ENCODE measurements at regions not wholly inside any gene's neighbourhood (a gene's known extent, or its start where the extent isn't known, plus 50 kb on each side); places are given as distances from the start of the nearest gene placed in this dataset.

DNA sequence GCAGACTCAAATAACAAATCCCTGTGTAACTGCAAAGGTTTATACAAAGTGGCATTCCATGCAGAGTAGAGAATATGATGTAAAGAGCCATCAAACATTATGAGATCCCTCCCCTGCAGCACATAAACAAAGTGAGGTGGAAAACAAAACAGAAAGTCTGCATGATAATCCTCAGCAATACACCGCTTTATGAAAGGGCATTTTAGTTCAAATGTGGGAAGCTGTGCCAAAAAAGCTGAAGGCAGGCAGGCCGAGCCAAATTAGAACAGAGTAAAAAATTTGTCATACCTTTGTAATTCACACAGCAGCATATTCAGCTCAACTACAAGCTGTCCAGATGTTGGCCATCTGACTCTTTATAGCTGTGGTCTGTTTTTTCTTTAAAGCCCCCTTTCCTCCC is 113.5 kb downstream of the LHX9 start:
- peak; percentile 18 for DNase-seq (ENCODE audit: low read depth)
- no peak overlapping the region for H3K4me3 ChIP-seq (ENCODE audit: low read depth, low read length)

DNA sequence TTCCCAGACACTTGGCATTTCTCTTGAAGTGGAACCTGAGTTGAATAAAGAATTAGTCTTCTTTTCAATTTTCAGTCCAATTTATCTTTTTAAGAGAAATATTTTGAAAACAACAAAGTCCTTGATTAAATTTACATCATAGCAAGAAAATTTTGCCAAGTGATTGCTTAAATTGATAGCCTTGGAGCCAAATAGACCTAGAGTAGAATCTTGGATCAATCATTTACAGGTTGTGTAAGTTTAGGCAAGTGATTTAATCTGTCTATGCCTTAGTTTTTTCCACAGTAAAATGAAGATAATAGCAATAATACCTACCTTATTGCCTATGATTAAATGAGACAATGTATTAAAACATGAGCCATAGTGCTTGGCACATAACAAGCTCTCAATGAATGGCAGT is 113.9 kb downstream of the LHX9 start:
- DNase-seq (ENCODE audit: low read depth): no peak
- no peak overlapping the region for H3K4me3 ChIP-seq (ENCODE audit: low read depth, low read length)

DNA sequence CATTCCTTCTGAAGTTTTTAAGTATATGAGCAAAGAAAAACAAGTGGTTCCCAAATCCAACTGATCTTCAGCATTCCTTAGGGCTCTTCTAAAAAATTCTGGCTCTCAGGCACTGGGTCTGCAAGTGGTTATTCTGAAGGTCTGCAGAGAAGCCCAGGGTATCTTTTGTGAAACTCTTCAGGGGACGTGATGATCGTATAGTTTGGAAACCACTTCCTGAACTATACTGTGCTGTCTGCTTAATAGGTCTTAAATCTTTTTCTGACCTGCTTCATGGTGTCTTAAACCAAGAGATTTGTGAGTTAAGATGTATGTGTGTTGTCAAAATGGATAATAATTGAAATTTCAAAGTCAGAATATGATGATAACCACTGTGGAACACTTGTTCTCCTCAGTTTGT is 115.5 kb downstream of the LHX9 start:
- no peak overlapping the region for H3K4me3 ChIP-seq (ENCODE audit: low read depth, low read length)
- no peak for DNase-seq (ENCODE audit: low read depth)

DNA sequence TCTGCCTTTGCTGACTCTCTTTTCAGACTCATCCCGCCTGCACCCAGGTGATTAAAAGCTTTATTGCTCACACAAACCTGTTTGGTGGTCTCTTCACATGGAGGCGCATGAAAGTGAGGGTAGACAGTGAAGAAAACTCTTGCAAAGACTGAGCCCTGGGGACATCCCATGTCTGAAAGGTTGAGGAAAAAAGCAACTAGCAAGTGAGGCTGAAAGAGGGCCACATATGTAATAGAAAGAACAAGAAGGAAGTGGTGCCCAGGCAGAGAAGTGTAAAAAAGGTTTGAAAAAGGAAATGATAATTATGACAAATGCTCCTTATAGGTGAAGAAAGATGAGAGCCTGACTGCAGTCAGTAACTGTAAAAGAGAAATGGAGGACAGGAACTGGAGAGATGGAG is 115.9 kb upstream of the NEK7 start:
- no peak for DNase-seq (ENCODE audit: low read depth)

DNA sequence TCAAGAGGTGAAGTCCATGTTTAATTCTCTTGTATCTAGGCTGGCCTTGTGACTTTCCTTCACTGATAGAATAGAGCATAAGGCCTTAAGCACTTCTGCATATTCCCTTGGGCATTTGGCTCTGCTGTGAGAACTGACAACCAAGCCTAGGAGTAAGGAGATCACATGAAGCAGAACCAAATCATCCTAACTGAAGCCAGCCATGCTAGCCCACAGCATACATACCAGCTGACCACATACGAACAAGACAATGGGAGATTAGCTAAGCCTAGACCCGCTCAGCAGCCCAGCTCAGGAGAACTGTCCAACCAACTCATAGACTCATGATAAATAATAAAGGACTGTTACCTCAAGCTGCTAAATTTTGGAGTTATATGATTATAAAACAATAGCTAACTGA is 114.6 kb upstream of the NEK7 start:
- no peak for DNase-seq (ENCODE audit: low read depth)

More for the DNA sequence above, 115.9 kb upstream of the NEK7 start:
- no peak overlapping the region for H3K4me3 ChIP-seq (ENCODE audit: low read depth, low read length)

DNA sequence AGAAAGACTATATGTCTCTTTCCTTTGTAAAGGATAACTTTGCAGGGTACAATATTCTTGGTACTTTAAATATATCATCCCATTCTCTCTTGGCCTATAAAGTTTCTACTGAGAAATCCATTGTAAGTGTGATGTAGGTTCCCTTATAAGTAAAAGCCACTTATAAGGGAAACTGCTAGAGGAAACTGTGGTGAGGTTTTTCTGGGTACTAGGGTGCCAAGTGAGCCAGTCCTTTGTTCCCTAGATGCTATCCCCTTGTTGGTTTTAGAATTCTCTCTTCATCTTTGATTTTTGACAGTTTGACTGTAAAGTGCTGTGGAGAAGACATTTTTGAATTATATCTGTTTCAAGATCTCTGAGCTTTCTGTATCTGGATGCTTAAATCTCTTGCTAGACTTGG is 108.9 kb upstream of the NEK7 start:
- DNase-seq (ENCODE audit: low read depth): no peak
- H3K4me3 ChIP-seq (ENCODE audit: low read depth, low read length): no peak overlapping the region

More for the DNA sequence above, 114.6 kb upstream of the NEK7 start:
- H3K4me3 ChIP-seq (ENCODE audit: low read depth, low read length): no peak overlapping the region

DNA sequence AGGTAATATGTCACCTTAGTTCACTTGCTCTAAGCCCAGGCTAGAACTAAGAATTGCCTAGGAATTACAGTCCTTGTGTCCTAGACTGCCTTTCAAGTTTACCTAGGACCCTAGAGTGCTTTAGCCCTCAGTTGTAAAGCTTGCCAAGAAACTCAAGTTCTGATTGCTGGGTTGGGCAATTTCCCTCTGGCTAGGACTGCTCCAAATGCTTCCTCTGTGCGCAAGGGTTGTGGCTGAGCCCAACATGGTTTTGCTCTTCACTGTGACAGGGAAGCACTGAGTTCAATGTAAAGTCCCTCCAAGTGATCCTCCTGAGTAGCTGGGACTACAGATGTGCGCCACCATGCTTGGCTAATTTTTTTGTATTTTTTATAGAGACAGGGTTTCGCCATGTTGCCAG is 102.3 kb upstream of the NEK7 start:
- DNase-seq (ENCODE audit: low read depth): no peak

DNA sequence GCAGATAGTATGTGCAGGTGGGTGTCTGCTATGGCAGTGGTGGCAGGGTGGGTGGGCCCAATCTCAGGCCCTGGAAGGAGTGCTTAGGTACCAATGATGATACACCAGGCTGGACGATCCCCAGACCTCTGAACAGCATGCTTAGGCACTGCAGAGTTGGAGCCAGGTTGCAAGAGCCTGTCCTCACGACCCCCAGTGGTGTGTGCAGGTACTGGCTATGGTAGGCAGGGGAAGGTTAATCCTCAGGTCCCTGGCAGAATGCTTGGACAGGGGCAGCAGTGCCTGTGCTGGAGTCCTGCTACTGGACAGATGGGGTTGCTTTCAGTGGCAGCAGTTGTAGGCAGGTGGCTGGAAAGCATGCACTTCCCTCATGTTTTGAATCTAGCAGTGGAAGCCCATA is 100.5 kb upstream of the NEK7 start:
- no peak for DNase-seq (ENCODE audit: low read depth)
- no peak overlapping the region for H3K4me3 ChIP-seq (ENCODE audit: low read depth, low read length)

More for the DNA sequence above, 102.3 kb upstream of the NEK7 start:
- H3K4me3 ChIP-seq (ENCODE audit: low read depth, low read length): no peak overlapping the region

DNA sequence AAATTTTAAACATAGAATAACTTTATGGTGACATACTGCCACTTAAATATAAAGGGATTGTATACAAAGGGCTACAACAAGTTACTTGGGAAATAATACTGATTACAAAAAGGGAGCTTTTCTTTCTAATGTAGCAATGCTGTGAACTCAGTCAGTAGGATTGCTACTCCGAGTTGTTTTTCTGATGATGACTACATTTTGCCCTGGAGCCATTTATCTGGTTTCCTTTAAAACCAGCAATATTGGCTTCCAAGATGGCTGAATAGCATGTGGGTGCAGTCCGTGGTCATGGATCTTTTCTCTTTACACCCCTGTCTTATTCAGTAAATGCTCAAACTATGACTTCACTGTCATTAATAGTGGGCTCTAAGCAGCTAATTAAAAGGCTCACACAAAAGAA is 92.6 kb upstream of the NEK7 start:
- DNase-seq (ENCODE audit: low read depth): no peak
- no peak overlapping the region for H3K4me3 ChIP-seq (ENCODE audit: low read depth, low read length)

DNA sequence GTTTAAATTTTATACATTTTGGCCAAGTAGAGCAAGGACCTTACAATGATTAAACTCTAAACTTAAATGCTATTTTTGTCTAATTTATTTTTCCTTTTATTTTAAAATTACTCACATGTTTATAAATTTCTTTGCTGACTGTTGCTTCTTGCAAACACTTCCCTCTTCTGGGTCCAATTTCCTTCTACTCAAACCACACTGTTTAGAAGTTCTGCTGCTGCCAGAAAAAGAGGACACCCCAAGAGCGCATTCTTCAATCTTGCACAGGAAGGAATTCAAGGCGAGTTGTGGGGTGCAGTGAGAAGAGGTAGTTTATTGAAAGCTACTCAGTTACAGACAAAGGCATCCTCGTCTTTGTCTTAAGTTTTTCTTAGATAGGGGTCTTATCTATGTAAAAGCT is 88.5 kb upstream of the NEK7 start:
- H3K4me3 ChIP-seq (ENCODE audit: low read depth, low read length): no peak overlapping the region
- no peak for DNase-seq (ENCODE audit: low read depth)

DNA sequence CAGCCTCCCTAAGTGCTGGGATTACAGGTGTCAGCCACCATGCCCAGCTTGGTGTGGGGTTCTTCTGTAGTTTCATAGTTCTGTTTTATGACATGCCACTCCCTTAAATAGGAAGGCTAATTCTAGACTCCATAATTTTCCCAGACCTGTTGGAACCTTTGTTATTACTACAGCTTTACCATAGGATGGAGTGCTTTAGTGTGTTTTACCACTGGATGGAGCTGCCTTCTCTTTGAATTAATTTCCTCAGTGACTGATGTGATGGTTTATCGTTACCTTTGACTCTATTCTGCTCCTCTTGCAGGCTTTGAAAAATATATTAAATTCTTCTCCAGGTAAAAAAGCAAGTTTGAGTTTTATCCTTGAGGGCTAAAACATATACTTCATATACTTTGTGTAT is 84.6 kb upstream of the NEK7 start:
- no peak for DNase-seq (ENCODE audit: low read depth)
- H3K4me3 ChIP-seq (ENCODE audit: low read depth, low read length): no peak overlapping the region

DNA sequence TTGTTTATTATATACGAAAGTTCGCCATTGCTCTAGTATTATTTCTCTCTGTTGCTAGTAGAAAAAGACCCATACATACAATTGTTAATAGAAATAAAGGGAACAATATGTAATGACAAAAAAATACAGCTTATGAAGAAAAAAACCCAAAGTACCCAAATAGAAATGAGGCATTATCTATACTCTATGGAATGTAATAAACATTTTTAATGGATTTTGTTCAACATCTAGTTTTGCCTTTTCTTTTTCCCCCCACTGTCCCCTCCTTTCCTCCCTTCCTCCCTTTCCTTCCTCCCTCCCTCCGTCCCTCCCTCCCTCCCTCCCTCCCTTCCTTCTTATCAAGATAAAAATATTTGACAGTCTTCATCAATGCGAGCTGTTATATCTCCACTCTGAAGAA is 81.5 kb upstream of the NEK7 start:
- DNase-seq (ENCODE audit: low read depth): no peak
- H3K4me3 ChIP-seq (ENCODE audit: low read depth, low read length): no peak overlapping the region

DNA sequence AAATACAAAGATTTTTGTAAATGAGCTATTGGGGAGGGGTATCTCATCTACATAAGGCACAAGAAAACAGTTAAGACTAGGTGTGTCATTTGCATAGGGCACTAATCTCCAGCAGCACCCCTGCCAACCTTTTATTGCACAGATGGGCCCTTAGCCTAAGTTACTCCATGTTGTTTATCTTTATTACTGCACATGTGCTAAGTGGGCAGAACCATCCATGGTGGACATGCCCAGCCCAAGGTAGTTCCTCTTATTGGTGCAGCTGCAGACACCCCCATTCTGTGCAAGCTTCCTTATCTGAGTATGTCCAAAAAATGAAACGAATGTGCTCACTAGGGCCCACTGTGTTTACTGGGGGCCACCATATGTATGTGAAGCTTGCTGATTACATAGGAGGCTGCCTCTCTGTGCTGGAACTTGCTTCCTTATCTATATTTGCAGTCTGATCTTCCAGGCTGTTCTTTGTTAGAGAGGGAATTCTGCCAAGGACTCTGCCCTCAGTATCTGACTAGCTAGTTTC is 77.3 kb upstream of the NEK7 start:
- DNase-seq (ENCODE audit: low read depth): no peak
- no peak overlapping the region for H3K4me3 ChIP-seq (ENCODE audit: low read depth, low read length)

DNA sequence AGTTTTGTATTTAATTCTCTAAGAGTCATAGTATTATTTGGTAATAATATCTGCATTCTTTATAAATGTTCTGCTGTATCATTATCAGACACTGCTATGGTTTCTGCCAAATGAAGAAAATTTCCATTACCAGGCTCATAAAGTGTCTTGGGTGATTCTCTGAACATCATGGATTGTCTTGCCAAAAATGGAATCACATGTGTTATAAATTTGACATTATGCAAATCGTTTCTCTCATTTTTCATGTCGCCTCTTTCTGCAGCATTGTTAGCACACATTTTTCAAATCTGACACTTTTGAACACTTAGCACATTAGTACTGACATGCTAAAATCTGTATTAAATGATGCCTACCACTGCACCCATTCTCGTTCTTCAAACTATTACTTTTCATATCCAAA is 74.2 kb upstream of the NEK7 start:
- no peak for DNase-seq (ENCODE audit: low read depth)
- no peak overlapping the region for H3K4me3 ChIP-seq (ENCODE audit: low read depth, low read length)

DNA sequence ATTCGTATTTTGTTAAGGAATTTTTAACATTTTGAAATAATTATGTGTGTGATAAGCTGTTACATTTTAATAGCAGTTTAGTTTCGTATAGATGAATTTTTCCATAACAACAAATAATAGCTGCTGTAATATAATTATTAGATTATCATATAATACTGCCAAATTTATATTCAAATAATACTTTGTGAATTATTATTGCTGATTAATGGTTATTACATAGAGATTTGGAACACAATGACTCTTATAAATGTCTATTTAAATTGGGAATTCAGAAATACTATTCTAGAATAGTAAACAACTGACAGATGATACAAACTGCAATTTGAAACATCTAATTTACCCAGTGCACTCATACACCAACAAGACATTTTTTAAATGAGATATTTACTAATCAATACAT is 73.2 kb upstream of the NEK7 start:
- H3K4me3 ChIP-seq (ENCODE audit: low read depth, low read length): no peak overlapping the region
- no peak for DNase-seq (ENCODE audit: low read depth)

DNA sequence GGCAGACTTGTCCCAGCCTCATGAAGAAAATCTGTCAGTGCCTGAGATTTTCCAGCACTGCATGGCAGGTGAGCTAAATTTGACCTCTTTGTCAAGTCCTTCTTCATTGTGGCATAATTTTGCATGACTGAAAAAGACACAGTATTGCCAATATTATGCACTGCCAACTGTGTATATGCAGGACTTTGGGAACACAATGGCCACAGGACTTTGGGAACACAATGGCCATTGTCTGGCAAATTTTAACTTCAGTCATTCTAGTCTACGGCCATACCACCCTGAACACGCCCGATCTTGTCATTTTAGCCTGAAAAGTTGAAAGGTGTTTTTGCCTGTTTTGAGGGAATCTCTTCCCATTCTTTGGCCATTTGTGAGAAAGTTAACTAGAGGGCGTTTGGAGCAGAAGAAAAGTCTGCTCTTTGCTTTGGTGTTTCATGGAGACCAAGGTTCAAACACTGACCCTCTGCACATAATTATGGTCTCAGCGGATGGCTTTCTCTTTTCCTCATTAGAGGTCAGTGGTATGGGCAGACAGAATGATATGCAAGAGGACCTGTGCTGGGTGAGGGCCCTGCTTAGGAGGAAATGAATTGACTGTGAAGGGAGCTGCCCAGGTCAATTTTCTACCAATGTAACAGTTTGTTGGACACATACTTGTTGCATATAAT is 72.4 kb upstream of the NEK7 start:
- DNase-seq (ENCODE audit: low read depth): no peak
- H3K4me3 ChIP-seq (ENCODE audit: low read depth, low read length): no peak overlapping the region

DNA sequence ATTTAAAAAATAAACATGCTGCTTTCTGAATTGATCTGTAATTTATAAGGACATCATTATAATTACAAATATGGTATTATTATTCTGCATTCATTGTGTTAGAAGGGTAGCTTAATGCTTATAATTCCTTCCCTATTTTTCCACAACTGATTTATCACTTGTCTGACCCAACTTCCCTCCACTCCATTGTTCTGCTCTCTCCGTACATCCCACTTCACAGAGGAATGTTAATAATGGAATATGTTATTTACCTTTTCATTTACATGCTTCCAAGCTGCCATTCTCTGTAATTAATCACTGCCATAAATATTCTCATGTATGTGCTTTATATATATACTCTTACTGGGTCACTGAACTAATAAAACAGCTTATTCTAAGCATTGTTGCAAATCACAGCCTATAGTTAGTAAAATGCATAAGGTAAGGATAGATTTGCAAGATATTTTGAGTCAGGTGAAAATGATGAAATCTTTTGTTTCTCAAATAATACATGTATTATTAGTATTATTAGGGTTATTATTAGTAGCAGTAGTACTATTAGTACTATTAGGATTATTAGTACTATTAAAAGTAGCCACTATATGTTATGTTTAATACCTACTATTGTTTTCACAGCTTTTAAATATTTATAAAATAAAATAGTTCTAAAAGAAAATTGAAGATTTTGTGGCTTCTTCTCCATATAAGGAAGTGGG is 70.6 kb upstream of the NEK7 start:
- no peak for DNase-seq (ENCODE audit: low read depth)

DNA sequence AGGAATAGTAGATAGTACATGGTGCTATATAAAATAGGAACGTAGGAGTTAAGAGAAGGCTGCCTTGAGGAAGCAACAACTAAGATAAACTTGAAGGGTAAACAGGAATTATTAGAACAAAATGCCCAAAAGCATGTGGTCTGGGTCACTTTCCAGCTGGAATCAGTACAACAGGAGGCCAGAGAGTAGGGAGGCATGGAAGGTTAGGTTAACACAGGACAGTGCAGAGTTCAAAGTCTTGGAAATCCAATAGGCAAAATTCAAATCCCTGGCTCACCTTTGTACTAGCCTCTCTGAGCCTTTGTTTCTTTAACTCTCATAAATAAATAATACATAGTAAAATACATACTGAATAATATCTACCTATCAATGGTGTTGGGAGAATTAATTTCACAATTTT is 69.0 kb upstream of the NEK7 start:
- H3K4me3 ChIP-seq (ENCODE audit: low read depth, low read length): no peak overlapping the region
- DNase-seq (ENCODE audit: low read depth): no peak

More for the DNA sequence above, 70.6 kb upstream of the NEK7 start:
- no peak overlapping the region for H3K4me3 ChIP-seq (ENCODE audit: low read depth, low read length)

DNA sequence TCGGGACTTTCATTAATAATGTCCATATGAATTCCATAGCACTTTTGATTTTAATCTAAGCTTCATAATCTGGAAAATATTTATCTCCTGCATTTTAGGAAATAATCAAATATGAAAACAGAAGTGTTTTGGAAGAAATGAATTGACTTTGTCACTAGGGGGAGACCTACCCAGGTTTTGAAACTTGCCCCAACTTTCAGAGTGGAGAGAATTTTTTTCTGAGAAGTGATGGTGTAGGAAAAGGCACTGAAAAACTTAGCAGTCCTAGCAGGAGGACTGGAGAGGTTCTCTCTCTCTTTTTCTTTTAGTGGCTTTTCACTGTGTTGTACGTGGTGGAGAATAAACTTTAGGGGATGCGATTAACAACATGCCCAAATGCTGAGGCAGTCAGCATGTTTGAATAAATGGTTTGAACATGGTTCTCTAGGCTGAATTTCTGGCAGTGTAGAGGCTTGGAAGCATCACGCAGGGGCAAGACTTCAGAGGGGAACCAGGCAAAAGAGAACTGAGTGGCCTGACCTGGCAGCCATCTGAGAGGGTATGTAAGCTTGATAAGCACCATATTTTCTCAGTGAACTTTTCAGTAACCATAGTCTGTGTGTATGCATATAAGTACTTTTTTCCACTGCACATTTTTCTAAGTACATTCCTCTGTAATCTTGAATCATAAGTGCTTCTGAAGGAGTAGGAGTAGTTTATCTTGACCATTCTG is 68.3 kb upstream of the NEK7 start:
- DNase-seq (ENCODE audit: low read depth): no peak
- H3K4me3 ChIP-seq (ENCODE audit: low read depth, low read length): no peak overlapping the region

DNA sequence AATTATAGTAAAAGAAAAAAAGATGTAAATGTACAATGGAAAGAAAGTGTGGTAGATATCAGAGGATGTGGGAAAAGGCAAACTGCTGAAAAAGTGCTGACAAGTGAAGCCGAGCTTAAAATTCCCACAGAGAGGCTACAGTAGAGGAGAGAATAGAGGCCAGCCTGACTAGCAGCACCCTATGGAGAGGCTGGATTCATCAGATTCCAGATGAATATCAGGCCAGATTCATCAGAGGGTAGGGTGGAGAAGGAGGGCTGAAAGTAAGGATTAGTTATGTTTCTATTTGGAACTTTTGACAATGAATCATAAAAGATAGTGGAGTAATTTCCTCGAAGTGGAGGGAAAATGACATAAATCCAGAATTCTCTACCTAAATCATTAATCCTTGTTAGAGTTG is 60.4 kb upstream of the NEK7 start:
- no peak for DNase-seq (ENCODE audit: low read depth)
- H3K4me3 ChIP-seq (ENCODE audit: low read depth, low read length): no peak overlapping the region

DNA sequence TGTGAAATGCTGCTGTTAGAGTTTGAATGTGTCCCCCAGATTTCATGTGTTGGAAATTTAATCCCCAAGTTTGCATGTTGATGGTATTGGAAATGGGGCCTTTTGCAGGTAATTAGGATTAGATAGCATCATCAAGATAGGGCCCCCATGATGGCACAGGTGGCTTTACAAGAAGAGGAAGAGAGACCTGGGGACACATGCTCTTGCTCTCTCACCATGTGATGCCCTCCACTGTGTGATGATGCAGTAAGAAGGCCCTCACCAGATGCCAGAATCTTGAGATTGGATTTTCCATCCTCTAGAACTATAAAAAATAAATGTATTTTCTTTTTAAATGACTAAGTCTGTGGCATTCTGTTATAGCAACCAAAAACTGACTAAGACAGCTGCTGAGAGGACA is 57.0 kb upstream of the NEK7 start:
- no peak overlapping the region for H3K4me3 ChIP-seq (ENCODE audit: low read depth, low read length)
- DNase-seq (ENCODE audit: low read depth): no peak
